OCI-LY1 (cell line): ENCODE measurements at regions not wholly inside any gene's neighbourhood (a gene's known extent, or its start where the extent isn't known, plus 50 kb on each side); places are given as distances from the start of the nearest gene placed in this dataset.

ENCODE experiments used
- H2AFZ ChIP-seq: fragments of 200-600 bp; sonication (generic), shearing (Covaris generic); 2 replicates; pipeline ENCODE4 v1.6.0; 2014; ENCODE audit warnings: antibody characterized with exemption, mild to moderate bottlenecking, low read length
- H3F3A ChIP-seq: fragments of 200-600 bp; sonication (generic), shearing (Covaris generic); 2 replicates; pipeline ENCODE4 v1.6.0; 2014; ENCODE audit warnings: mild to moderate bottlenecking, antibody characterized with exemption, low read length, moderate library complexity; ENCODE audit not compliant: insufficient read depth
- H3K27ac ChIP-seq: fragments of 200-600 bp; sonication (generic); 2 replicates; pipeline ENCODE4 v1.5.1; 2014; ENCODE audit warnings: low read length, mixed run types, mild to moderate bottlenecking, low read depth; ENCODE audit not compliant: poor library complexity, severe bottlenecking
- H3K27me3 ChIP-seq: fragments of 200-600 bp; sonication (generic); 2 replicates; pipeline ENCODE4 v1.6.0; 2014; ENCODE audit warnings: antibody characterized with exemption, mild to moderate bottlenecking, low read length, moderate library complexity; ENCODE audit not compliant: insufficient read depth
- H3K36me3 ChIP-seq: fragments of 200-600 bp; sonication (generic); 2 replicates; pipeline ENCODE4 v1.6.1; 2014; ENCODE audit warnings: mild to moderate bottlenecking, antibody characterized with exemption, low read length, moderate library complexity, mixed read lengths; ENCODE audit not compliant: insufficient read depth
- H3K4me1 ChIP-seq: fragments of 200-600 bp; sonication (generic); 2 replicates; pipeline ENCODE4 v1.5.1; 2014; ENCODE audit warnings: mild to moderate bottlenecking, low read length, moderate library complexity; ENCODE audit not compliant: insufficient read depth, severe bottlenecking
- H3K4me2 ChIP-seq: fragments of 200-600 bp; sonication (generic), shearing (Covaris generic); 2 replicates; pipeline ENCODE4 v1.6.1; 2014; ENCODE audit warnings: low read length
- H3K4me3 ChIP-seq: fragments of 200-600 bp; sonication (generic); 2 replicates; pipeline ENCODE4 v1.5.1; 2014; ENCODE audit warnings: low read length, low read depth, mild to moderate bottlenecking, mixed read lengths; ENCODE audit not compliant: poor library complexity, severe bottlenecking
- H3K79me2 ChIP-seq: fragments of 200-600 bp; shearing (Covaris generic); 2 replicates; pipeline ENCODE4 v1.6.1; 2016; ENCODE audit warnings: mixed run types, low read length, mixed read lengths; ENCODE audit not compliant: insufficient read depth
- H3K9ac ChIP-seq: fragments of 200-600 bp; sonication (generic), shearing (Covaris generic); 2 replicates; pipeline ENCODE4 v1.6.1; 2014; ENCODE audit warnings: mild to moderate bottlenecking, low read length, mixed read lengths
- H3K9me2 ChIP-seq: fragments of 200-600 bp; sonication (generic), shearing (Covaris generic); 2 replicates; pipeline ENCODE4 v1.6.1; 2014; ENCODE audit warnings: low read depth, mild to moderate bottlenecking, low read length, mixed read lengths
- H3K9me3 ChIP-seq: fragments of 200-600 bp; shearing (Covaris generic); 2 replicates; pipeline ENCODE4 v1.6.1; 2014; ENCODE audit warnings: low read length, mixed read lengths
- H4K20me1 ChIP-seq: fragments of 200-600 bp; sonication (generic), shearing (Covaris generic); 2 replicates; pipeline ENCODE4 v1.6.0; 2016; ENCODE audit warnings: mild to moderate bottlenecking, low read length; ENCODE audit not compliant: insufficient read depth
- CTCF ChIP-seq: fragments of 200-600 bp; sonication (generic), shearing (Covaris generic); IDR thresholded peaks from 2 replicates; pipeline ENCODE4 v1.5.1; 2017; ENCODE audit warnings: mild to moderate bottlenecking, antibody characterized with exemption, low read length, moderate library complexity, mixed read lengths
- EZH2 ChIP-seq: fragments of 200-600 bp; sonication (generic), shearing (Covaris generic); IDR thresholded peaks from 2 replicates; pipeline ENCODE4 v1.8.0; 2017; ENCODE audit warnings: borderline replicate concordance, mixed run types, mild to moderate bottlenecking, antibody characterized with exemption, low read length, moderate library complexity, mixed read lengths

GRCh38 chr13:111632906-111633305 is 312.5 kb downstream of the TEX29 start:
- Histone ChIP-seq H2AFZ (no peak overlapping the region), H3K79me2 (no peaks in the 10 kb centered on the region), H3K4me1 (no peaks in the 10 kb centered on the region), H3K9me3 (no peaks in the 10 kb centered on the region), H3K27me3 (no peaks in the 10 kb centered on the region; the same call in 1 of the 2 replicates), H3K9ac (no peak overlapping the region), H3K4me3 (no peak overlapping the region), H3F3A (no peaks in the 10 kb centered on the region), H3K9me2 (no peaks in the 10 kb centered on the region), H3K27ac (no peak overlapping the region), H3K4me2 (no peak overlapping the region), H4K20me1 (no peaks in the 10 kb centered on the region), H3K36me3 (no peaks in the 10 kb centered on the region)
- TF ChIP-seq CTCF (no peak), EZH2 (no peak)

- Histone ChIP-seq H3K36me3 (no peaks in the 10 kb centered on the region), H3K9ac (no peak overlapping the region), H3K27ac (no peak overlapping the region), H3F3A (no peaks in the 10 kb centered on the region), H3K9me3 (no peaks in the 10 kb centered on the region), H3K4me2 (no peak overlapping the region), H3K79me2 (no peaks in the 10 kb centered on the region), H3K4me1 (no peaks in the 10 kb centered on the region), H4K20me1 (no peaks in the 10 kb centered on the region), H3K27me3 (no peaks in the 10 kb centered on the region; the same call in 1 of the 2 replicates), H3K4me3 (no peak overlapping the region), H2AFZ (no peak overlapping the region), H3K9me2 (no peaks in the 10 kb centered on the region)
- no peak for TF ChIP-seq CTCF
- no peak for TF ChIP-seq EZH2
Observed at GRCh38 chr13:111633401-111633800, 313.0 kb downstream of the TEX29 start.

- TF ChIP-seq EZH2: no peak
- no peak for TF ChIP-seq CTCF
- Histone ChIP-seq H4K20me1 (no peaks in the 10 kb centered on the region), H3K4me1 (no peaks in the 10 kb centered on the region), H2AFZ (no peak overlapping the region), H3K9ac (no peak overlapping the region), H3K4me2 (no peak overlapping the region), H3K9me3 (no peaks in the 10 kb centered on the region), H3K4me3 (no peak overlapping the region), H3K79me2 (no peaks in the 10 kb centered on the region), H3K36me3 (no peaks in the 10 kb centered on the region), H3K9me2 (no peaks in the 10 kb centered on the region), H3K27me3 (no peaks in the 10 kb centered on the region; the same call in 1 of the 2 replicates), H3K27ac (no peak overlapping the region), H3F3A (no peaks in the 10 kb centered on the region)
Observed at GRCh38 chr13:111634410-111634809, 314.0 kb downstream of the TEX29 start.
